GM21723 (cell line): ENCODE measurements at regions not wholly inside any gene's neighbourhood (a gene's known extent, or its start where the extent isn't known, plus 50 kb on each side); places are given as distances from the start of the nearest gene placed in this dataset.
"Not testable (repeated sequence)": the region's sequence is repeated elsewhere in the genome, so short reads cannot be mapped to it uniquely, and the experiment has no call there.

Source experiments
- ATAC-seq: cut with Tn5 transposase; IDR thresholded peaks from one replicate; pipeline ENCODE4 v1.9.1; 2021; ENCODE audit warnings: mild to moderate bottlenecking, moderate library complexity; ENCODE audit not compliant: unreplicated experiment

GRCh38 chr1:146443088-146443870 is 214.5 kb upstream of the NOTCH2NLA start:
- not testable (repeated sequence) for ATAC-seq

GRCh38 chr1:146438543-146438942 is 209.7 kb upstream of the NOTCH2NLA start:
- not testable (repeated sequence) for ATAC-seq

- ATAC-seq: not testable (repeated sequence)
Measured at GRCh38 chr1:146416642-146417041, 187.8 kb upstream of the NOTCH2NLA start.

- not testable (repeated sequence) for ATAC-seq
Measured at GRCh38 chr1:146415017-146415416, 186.2 kb upstream of the NOTCH2NLA start.

GRCh38 chr1:146413911-146414310 is 185.1 kb upstream of the NOTCH2NLA start:
- not testable (repeated sequence) for ATAC-seq

- ATAC-seq: not testable (repeated sequence)
Measured at GRCh38 chr1:146411923-146412322, 183.1 kb upstream of the NOTCH2NLA start.

GRCh38 chr1:146409817-146410441 is 181.1 kb upstream of the NOTCH2NLA start:
- ATAC-seq: not testable (repeated sequence)

- not testable (repeated sequence) for ATAC-seq
Measured at GRCh38 chr1:146409116-146409801, 180.4 kb upstream of the NOTCH2NLA start.

GRCh38 chr1:146401281-146401825 is 172.5 kb upstream of the NOTCH2NLA start:
- not testable (repeated sequence) for ATAC-seq

- not testable (repeated sequence) for ATAC-seq
Measured at GRCh38 chr1:146400173-146401121, 171.6 kb upstream of the NOTCH2NLA start.

GRCh38 chr1:146399225-146399624 is 170.4 kb upstream of the NOTCH2NLA start:
- ATAC-seq: not testable (repeated sequence)

GRCh38 chr1:146396801-146397200 is 168.0 kb upstream of the NOTCH2NLA start:
- ATAC-seq: not testable (repeated sequence)

GRCh38 chr1:146396242-146396641 is 167.4 kb upstream of the NOTCH2NLA start:
- not testable (repeated sequence) for ATAC-seq

GRCh38 chr1:146393796-146394195 is 165.0 kb upstream of the NOTCH2NLA start:
- ATAC-seq: not testable (repeated sequence)

- not testable (repeated sequence) for ATAC-seq
Measured at GRCh38 chr1:146393154-146393553, 164.3 kb upstream of the NOTCH2NLA start.

- ATAC-seq: not testable (repeated sequence)
Measured at GRCh38 chr1:146389178-146389577, 160.4 kb upstream of the NOTCH2NLA start.

- ATAC-seq: not testable (repeated sequence)
Measured at GRCh38 chr1:146387750-146388469, 159.1 kb upstream of the NOTCH2NLA start.

- peak; percentile 96 for ATAC-seq
Measured at GRCh38 chr1:146386851-146387749, 158.3 kb upstream of the NOTCH2NLA start.
